Stimulated activated CD4-positive, alpha-beta T cell treated with anti-CD3 and anti-CD28 coated beads, Interleukin-12 subunit alpha, Interleukin-12 subunit beta, amount 100 ng/mL, for 48 hours (primary cell): ENCODE measurements at regions not wholly inside any gene's neighbourhood (a gene's known extent, or its start where the extent isn't known, plus 50 kb on each side); places are given as distances from the start of the nearest gene placed in this dataset.
"Not testable (repeated sequence)": the region's sequence is repeated elsewhere in the genome, so short reads cannot be mapped to it uniquely, and the experiment has no call there.

Experiments used
- DNase-seq, 3 donors: peaks; one replicate each; pipeline ENCODE4 v3.0.0-alpha.2; 2020; ENCODE audit warnings: low read depth in 2 of 3, low spot score in 1 of 3

DNA sequence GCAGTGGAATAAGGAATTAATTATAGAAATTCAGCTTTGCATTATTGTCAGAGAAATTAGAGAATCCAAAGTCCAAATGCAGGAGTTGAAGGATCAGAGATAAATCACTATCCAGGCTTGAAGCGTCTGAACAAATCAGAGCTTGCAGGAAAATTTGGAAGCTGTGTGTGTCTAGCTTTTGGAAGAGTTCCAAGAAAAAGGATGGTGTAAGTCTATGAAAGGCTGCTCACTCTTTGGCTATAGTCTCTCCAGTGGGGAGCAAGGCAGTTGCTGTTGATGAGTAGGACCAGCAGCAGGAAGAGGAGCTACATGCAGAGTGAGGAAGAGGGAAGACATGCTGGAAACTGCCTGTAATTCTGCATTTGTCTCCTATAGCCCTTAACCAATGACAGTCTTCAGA is 464.3 kb upstream of the GRM7 start:
- DNase-seq = no peak

DNA sequence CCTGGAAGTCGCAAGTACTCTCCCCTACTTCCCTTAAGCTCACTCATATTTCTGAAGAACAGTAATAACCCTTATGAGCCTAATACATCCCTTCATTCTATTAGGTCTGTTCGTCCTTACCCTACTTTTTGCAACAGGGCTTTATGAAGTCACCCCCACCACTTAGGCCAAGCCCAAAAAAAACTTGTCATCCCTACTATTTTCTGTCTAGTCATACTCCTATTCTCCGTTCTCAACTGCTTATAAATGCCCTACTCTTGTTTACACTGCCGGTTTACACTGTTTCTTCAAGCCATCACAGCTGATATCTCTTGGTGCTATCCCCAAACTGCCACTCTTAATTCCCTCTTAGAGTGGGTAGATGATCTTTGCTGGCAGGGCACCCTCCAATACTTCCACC is 458.2 kb upstream of the GRM7 start:
- DNase-seq = not testable (repeated sequence)

DNA sequence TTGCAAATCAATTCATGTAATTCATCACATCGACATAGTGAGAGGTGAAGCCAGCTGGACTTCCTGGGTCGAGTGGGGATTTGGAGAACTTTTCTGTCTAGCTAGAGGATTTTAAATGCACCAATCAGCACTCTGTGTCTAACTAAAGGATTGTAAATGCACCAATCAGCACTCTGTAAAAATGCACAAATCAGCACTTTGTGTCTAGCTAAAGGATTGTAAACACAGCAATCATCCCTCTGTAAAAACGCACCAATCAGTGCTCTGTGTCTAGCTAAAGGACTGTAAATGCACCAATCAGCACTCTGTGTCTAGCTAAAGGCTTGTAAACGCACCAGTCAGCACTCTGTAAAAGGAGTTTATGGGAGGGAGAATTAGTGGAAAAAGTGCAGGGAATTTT is 454.0 kb upstream of the GRM7 start:
- DNase-seq = not testable (repeated sequence)

DNA sequence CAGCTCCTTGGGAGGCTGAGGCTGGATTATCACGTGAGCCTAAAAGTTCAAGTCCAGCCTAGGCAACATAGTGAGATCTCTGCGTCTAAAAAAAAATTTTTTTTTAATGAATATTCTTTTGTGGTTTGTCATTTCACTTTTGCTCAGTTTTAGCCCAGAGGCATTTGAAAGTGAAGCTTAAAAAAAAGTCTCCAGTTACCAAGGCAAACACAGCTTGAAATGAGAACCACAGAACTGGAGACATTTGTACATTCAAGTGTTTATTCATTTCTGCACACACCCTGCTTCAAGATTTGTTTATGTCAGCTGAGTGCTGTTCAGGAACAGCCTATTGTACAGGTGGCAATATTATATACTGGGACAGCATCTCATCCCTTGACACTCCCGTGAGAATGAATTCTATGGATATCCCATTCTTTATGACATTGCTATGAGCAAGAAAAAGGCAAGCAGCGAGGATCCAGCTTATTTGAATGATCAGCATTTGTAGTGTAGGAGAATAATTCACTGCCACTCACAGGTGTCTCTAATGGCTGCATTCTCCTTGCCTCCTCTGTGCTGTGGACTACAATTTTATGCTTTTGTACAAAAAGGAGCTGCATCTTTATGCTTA is 444.8 kb upstream of the GRM7 start:
- DNase-seq = no peak

DNA sequence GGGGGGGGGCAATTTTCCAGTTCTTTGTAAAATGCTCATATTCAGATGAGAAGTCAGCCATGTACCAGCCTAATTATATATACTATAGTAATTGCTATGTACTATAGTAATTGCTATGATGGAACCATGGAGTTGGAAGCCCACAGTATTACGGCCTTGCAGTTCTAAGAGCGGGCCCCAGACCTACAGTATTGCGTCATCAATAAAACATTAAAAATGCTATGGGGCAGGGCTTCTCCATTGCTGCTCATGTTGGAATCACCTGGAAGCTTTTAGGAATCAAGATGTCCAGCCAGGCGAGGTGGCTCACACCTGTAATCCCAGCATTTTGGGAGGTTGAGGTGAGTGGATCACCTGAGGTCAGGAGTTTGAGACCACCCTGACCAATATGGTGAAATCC is 443.7 kb upstream of the GRM7 start:
- DNase-seq = no peak

DNA sequence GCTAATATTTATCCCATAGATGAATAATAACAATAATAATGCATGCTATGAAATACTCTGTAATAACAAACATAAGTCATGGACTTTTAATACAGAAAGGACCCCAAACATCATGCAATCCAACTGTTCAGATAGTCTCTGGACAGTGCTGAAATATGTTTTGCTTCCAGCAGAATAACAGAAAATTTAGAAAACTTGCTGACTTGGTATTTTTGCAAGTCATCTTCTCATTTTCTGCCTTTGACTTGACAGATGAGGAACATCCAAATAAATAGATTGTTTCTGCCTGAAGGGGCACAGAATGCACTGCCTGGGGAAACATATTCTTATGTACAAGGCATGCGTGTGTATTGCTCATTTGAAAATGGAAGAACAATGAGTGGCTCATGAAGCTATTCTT is 442.4 kb upstream of the GRM7 start:
- DNase-seq = no peak

DNA sequence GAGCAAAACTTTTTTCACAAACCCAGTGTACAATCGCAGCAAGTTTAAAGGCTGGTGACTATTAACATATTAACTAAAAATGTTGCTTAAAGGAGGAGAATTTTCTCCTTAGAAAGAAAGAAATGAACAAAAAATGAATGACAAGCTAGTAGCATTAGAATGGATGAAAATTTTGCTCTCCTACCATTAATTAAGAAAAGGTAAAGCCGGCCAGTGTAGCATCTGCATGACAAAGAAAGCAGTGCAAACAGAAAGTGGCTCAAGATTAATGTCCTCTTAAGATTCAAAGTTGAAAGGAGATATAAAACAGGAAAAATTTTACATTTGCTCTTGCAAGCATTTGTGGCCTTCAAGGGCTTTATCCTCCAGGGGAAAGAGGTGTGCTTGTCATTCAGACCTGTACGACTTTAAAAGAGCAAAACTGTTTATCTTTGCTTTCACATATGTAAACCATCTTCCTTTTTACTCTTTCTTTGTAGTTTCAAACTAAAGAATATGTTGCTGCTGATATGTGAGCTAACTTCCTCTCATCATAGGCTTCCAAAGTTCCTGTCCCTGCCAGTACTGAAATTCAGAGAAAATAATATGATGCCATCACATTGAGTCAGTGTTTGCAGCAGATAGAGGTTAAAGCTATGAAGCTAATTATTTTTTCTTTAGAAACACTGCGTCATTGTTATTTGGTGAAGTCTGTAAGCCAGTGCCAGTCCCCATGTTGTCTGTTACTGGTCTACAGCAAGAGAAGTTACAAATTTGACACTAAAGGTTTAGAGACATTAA is 439.1 kb upstream of the GRM7 start:
- DNase-seq = no peak

DNA sequence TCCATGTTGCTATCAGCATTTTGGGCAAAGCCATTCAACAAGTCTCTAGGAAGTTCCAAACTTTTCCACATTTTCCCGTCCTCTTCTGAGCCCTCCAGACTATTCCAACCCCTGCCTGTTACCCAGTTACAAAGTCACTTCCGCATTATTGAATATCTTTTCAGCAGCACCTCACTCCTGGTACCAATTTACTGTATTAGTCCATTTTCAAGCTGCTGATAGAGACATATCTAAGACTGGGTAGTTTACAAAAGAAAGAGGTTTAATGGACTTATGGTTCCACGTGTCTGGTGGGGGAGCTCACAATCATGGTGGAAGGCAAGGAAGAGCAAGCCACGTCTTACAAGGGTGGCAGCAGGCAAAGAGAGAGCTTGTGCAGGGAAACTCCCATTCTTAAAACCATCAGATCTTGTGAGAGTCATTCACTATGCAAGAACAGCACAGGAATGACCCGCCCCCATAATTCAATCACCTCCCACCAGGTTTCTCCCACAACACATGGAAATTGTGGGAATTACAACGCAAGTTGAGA is 435.6 kb upstream of the GRM7 start:
- DNase-seq = no peak

DNA sequence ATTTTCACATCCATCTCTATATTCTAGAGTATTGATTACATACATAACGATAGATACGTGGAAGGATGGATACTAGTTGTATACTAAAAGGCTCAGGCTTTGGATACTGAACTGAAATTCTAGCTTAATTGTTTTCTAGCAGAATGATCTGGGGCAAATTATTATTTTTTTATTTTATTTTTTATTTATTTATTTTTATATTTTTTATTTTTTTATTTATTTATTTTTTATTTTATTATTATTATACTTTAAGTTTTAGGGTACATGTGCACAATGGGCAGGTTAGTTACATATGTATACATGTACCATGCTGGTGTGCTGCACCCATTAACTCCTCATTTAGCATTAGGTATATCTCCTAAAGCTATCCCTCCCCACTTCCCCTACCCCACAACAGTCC is 432.6 kb upstream of the GRM7 start:
- not testable (repeated sequence) for DNase-seq

DNA sequence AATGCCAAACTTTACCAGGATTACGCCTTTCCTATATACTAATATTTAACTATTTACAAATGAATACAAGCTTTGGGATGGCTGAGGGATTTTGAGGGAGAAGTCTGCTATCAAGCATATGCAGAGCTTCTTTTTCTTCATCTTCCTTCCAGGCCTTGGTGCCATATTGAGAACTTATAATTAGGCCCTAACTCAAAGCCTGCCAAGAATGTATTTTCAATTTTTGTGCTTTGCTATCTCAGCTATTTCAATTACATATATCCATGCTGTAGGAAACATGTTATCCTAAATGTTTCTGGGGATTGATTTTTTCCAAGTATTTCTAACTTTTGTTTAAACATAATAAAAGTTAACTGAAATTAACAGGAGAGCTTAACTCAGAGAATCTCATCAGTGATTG is 425.0 kb upstream of the GRM7 start:
- DNase-seq = no peak

DNA sequence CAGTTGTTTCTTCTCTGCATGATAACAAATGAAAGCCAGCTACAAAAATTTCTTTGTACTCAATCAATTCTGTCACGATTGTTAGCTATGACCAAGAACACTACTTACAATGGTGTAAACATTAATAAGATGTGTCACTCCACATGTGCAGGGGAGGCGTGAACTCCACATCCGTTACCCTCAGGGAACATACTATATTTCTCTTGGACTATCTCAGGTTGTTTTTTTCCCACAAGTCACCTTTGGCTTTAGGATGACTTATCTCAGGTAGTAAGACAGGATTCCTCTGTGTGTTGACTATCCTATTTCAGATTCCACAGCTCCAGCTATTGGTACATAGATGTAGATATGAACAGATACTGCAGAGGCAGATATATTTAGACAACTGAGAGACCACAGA is 423.3 kb upstream of the GRM7 start:
- DNase-seq = no peak

DNA sequence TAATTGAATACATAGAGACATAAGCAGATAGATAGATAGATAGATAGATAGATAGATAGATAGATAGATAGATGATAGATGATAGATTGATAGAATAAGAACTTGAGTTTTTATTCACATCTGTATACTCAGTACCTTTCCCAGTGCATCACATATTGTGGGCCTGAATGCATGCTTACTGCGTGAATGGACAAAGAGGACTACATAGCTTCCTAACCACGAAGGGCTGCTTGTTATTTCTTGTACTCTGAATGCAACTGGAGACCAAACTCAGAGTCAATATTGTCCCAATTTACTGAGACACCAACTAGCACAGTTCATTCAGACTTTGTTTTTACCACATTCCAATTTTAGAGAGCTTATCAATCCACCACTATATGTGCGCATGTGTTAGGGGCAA is 422.9 kb upstream of the GRM7 start:
- no peak for DNase-seq

DNA sequence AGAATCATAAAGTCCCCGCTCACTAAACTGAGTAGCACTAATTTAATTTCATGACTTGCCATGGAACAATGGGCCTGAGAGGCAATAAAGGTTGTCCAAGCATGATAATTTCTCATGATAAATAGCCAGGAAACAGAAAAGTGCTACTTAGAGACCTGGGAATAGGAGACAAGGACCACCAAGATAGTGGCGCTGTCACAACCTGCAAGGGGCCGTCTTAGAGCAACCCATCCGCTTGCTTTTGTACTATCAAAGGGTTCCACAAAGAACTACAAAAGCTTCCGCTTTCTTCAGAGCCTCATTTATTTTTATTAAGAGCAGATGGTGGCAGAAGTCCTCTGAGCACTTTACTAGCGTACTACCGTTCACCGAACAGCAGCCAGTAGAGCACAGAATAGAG is 421.7 kb upstream of the GRM7 start:
- DNase-seq = no peak

DNA sequence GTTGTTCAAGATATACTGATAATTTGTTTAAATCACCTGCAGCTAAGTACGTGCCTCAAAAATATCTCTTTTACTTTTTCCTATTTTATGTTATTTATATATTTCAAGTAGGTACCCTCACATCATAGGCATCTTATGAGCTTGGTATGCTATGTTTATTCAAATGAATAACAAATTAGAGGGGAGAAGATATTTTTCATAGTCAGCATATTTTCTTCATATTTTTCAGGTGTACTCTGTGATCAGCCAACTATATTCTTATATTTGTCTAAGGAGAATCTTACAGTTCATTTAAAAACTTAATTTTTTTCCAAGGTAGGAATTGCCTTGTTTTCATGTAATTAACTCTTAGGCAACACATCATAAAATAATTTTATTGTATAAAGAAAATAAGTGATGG is 421.1 kb upstream of the GRM7 start:
- no peak for DNase-seq

DNA sequence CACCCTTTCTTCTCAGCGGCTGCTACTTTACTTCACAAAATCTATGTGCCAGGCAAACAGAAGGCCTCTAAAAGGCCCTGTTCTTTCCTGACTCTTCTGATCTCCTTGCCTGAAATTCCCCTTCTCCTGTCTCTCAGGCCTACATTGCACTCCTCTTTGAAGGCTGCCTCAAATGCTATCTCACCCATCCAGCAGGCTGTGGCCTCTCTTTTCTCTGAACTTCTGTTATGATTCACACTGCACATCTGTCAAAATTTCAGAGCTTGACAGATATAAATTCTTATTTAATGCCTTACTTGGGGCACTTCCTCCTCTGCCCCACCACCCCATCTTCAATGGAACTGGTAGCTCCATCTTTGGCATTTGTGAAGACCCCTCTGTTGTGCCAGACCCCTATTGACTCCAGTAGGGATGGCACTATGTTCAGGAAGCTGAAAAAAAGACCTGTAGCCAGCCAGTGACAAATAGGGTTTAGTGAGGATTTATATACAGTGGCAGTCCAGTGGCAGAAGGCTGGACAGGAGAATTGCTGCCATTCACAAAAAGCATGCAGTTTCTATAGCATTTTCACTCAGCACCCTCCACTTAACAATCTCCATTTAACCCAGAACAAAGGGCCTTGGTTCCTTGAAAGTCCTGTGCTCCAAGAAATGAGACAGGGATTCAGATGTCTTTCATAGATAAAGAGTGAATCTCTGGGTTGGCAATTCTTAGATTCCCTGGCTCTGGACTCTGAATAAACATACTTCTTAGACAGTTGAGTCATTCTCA is 415.8 kb upstream of the GRM7 start:
- DNase-seq = no peak

DNA sequence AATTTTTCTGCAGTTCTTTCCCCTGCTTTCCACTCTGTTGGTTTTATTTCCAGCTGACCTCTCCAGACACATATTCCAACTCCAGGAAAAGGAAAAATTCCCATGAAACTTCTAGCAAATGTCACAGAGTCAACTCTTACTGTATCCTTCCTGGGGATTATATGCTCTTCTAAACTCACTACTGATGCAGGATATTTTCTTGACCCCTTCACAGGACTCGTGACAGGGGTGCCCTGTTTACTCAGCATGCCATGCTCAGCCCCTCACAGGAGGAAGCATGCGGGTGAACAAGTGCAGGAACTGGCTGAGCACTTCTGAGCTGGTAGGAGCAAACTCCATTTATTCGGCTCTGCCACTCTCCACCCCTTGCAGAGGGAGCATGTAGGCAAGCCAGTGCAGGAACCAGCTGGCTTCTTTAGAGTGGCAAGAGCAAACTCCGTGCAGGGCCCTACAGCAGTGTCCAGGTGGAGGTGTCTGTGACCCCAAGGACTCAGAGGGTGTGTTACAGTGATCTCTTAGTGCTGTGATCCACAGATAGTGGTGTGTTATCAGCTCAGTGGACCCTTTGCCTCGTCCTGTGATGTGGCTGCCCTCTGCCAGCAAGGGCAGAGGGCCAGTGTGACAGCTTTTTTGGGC is 413.6 kb upstream of the GRM7 start:
- no peak for DNase-seq

DNA sequence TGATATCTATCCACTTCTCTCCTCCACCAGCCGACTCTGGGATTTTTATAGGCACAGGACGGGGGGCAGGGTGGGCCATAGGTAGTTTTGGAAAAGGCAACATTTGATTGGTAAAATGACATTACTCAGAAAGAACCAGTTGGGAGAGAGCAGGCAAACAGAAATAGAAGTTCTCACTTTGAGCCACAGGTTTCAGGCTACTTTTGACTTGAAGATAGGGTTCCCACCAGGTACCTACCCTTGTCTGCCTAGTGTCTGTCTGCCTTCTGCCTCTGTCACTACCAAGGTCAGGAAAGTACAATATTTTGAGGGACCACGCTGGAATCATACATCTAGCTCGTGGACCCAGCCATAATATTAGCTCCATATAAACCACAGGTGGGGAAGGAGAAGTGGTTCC is 412.9 kb upstream of the GRM7 start:
- no peak for DNase-seq

DNA sequence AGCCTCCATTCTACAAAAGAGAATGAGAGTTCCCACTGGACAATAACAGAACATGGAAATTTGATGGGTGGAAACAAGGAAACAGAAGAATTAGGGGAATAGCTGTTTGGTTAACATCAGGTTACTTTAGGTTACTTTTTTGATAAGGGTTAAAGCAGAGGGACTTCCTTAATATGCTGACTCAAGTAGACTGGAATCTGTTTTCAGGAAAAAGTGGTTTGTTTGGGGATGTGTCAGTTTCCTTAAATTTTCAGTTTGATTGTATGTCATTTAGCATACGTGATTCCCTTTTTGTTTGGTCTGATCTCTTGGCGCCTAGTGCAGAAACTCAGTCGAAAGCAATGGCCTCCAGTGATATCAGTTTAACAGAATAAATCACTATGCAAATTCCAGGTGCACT is 411.8 kb upstream of the GRM7 start:
- no peak for DNase-seq

DNA sequence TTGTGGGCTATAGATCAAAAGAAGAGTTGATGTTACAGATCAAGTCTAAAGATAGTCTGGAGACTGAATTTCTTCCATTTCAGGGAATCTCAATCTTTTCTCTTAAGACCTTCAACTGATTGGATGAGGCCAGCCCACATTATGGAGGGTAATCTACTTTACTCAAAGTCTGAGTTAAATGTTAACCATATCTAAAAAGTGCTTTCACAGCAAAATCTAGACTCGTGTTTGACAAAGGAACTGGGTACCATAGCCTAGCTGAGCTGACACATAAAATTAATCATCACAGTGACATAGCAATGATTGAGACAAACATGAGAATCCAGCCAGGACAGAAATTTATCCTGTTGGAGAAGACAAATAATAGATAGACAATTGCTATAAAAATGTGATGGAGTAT is 407.9 kb upstream of the GRM7 start:
- no peak for DNase-seq

DNA sequence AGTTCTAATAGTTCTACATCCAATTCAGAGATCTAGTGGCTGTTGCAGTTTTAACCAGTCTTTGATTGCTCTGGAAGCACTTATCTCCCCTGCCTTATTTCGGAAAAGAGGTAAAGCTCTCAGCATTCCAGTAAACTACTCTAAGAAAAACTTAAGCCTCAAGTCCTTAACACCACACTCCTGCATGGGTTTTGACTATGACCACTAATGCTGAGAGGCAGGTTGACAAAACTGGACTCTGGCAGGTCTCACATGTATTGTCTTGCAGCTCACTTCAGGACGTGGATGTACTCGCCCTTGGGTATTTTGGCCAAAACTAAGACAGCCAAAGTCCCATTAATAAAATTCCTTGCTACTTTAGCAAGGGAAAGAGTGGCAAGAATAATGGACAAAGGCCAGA is 405.9 kb upstream of the GRM7 start:
- DNase-seq = no peak

DNA sequence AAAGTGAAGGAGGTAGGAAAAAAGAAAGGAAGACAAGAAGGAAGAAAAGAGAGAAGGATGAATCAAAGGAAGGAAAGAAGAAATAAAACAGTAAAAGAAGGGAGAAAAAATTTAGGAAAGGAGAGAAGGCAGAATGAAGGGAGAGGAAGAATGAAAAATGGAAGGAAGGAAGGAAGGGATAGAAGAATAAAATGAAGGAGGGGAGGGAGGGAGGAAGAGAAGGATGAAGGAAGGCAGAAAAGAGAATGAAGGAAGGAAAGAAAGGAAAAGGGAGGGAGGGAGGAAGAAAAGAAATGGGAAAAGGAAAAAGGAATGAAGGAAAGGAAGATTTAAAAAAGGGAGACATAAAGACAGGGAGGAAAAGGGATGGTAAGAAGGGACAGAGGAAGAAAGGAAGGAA is 393.7 kb upstream of the GRM7 start:
- no peak for DNase-seq

DNA sequence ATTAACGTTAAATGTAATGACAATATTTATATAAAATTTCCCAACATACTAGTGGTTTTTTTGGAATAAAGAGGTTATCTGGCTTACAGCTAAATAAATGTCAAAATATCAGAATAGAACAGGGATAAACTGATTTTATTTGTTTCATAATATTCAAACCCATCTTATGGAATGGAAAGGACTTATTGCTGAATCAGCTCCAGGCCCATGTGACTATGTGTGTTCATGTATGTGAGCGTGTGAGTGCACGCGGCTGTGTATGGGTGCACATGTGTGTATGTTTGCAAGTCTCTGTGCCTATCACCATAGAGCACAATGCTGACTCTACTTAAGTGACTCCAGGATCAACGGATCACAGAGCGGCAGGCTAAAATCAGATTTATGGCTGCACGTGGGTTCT is 392.3 kb upstream of the GRM7 start:
- DNase-seq = no peak
